Choroid plexus epithelial cell (primary cell): ENCODE measurements at regions not wholly inside any gene's neighbourhood (a gene's known extent, or its start where the extent isn't known, plus 50 kb on each side); places are given as distances from the start of the nearest gene placed in this dataset.

Experiments used
- DNase-seq: peaks from one replicate; pipeline ENCODE4 v3.0.0-alpha.2; 2010; ENCODE audit warnings: low read depth
- H3K4me3 ChIP-seq: 2 replicates; pipeline ENCODE4 v1.5.1; 2011; ENCODE audit warnings: low read depth, mild to moderate bottlenecking, control low read depth, low read length, moderate library complexity
- CTCF ChIP-seq: conservative IDR thresholded peaks from 2 replicates; pipeline ENCODE4 v1.5.1; 2011; ENCODE audit warnings: low read depth, mild to moderate bottlenecking, control low read depth, inconsistent platforms, low read length, moderate library complexity

GRCh38 chr9:126055381-126055985 lies 271.1 kb upstream of the MVB12B start:
- no peak for TF ChIP-seq CTCF
- peak; percentile 7 for DNase-seq
- no peak overlapping the region for H3K4me3 ChIP-seq

- H3K4me3 ChIP-seq, result no peak overlapping the region
- TF ChIP-seq CTCF, result no peak
- no peak for DNase-seq
These were observed 270.2 kb upstream of the MVB12B start for GRCh38 chr9:126056312-126057021.

GRCh38 chr9:126057121-126057825 lies 269.4 kb upstream of the MVB12B start:
- TF ChIP-seq CTCF, result no peak
- H3K4me3 ChIP-seq, result no peak overlapping the region
- DNase-seq, result no peak

- H3K4me3 ChIP-seq, result no peak overlapping the region
These were observed 268.6 kb upstream of the MVB12B start for GRCh38 chr9:126058011-126058531.

GRCh38 chr9:126058591-126058990 lies 268.0 kb upstream of the MVB12B start:
- no peak overlapping the region for H3K4me3 ChIP-seq
- DNase-seq, result no peak
- no peak for TF ChIP-seq CTCF

More at GRCh38 chr9:126058011-126058531, 268.6 kb upstream of the MVB12B start:
- no peak for DNase-seq
- no peak for TF ChIP-seq CTCF

- H3K4me3 ChIP-seq, result no peak overlapping the region
- no peak for DNase-seq
- no peak for TF ChIP-seq CTCF
These were observed 265.1 kb upstream of the MVB12B start for GRCh38 chr9:126061575-126061974.
